SK-N-SH treated with all-trans-retinoic acid at 6 μM for 48 hours (cell line): ENCODE measurements at regions not wholly inside any gene's neighbourhood (a gene's known extent, or its start where the extent isn't known, plus 50 kb on each side); places are given as distances from the start of the nearest gene placed in this dataset.

Source experiments
- ARNTL ChIP-seq: fragments of 450-650 bp; formaldehyde crosslinking; IDR thresholded peaks from 2 replicates; pipeline ENCODE4 v1.5.0; 2020; ENCODE audit warnings: low read depth, mild to moderate bottlenecking, moderate library complexity, borderline replicate concordance
- CREB5 ChIP-seq: fragments of 250-450 bp; sonication (Bioruptor Pico); IDR thresholded peaks from 2 replicates; pipeline ENCODE4 v1.5.1; 2020; ENCODE audit warnings: low read depth, mild to moderate bottlenecking, moderate library complexity
- ZNF565 ChIP-seq: fragments of 450-650 bp; formaldehyde crosslinking; conservative IDR thresholded peaks from 2 replicates; pipeline ENCODE4 v1.5.0; 2020; ENCODE audit warnings: low read depth, mild to moderate bottlenecking, moderate library complexity
- TF ChIP-seq, protein P1 (sequence below): fragments of 250-450 bp; sonication (Bioruptor Pico); IDR thresholded peaks from 2 replicates; pipeline ENCODE4 v1.5.1; 2021; ENCODE audit warnings: mild to moderate bottlenecking, moderate library complexity

GRCh38 chr5:108686676-108687075 is 61.0 kb upstream of the FER start:
- TF ChIP-seq CREB5 (no peak), ZNF565 (CRISPR knock-in tag) (no peak), ARNTL (no peak)
- TF ChIP-seq, protein P1, sequence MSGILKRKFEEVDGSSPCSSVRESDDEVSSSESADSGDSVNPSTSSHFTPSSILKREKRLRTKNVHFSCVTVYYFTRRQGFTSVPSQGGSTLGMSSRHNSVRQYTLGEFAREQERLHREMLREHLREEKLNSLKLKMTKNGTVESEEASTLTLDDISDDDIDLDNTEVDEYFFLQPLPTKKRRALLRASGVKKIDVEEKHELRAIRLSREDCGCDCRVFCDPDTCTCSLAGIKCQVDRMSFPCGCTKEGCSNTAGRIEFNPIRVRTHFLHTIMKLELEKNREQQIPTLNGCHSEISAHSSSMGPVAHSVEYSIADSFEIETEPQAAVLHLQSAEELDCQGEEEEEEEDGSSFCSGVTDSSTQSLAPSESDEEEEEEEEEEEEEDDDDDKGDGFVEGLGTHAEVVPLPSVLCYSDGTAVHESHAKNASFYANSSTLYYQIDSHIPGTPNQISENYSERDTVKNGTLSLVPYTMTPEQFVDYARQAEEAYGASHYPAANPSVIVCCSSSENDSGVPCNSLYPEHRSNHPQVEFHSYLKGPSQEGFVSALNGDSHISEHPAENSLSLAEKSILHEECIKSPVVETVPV, result no peak
